G401 (cell line): ENCODE measurements at regions not wholly inside any gene's neighbourhood (a gene's known extent, or its start where the extent isn't known, plus 50 kb on each side); places are given as distances from the start of the nearest gene placed in this dataset.
"Not testable (repeated sequence)": the region's sequence is repeated elsewhere in the genome, so short reads cannot be mapped to it uniquely, and the experiment has no call there.

Experiments used
- DNase-seq: peaks from one replicate; pipeline ENCODE4 v3.0.0-alpha.2; 2015; ENCODE audit warnings: low spot score
- in situ Hi-C: cut with HindIII; loops from 2 replicates; pipeline ENCODE4 v1.10.0; 2016; ENCODE audit warnings: low sequenced_read_pairs, mixed read lengths

DNA sequence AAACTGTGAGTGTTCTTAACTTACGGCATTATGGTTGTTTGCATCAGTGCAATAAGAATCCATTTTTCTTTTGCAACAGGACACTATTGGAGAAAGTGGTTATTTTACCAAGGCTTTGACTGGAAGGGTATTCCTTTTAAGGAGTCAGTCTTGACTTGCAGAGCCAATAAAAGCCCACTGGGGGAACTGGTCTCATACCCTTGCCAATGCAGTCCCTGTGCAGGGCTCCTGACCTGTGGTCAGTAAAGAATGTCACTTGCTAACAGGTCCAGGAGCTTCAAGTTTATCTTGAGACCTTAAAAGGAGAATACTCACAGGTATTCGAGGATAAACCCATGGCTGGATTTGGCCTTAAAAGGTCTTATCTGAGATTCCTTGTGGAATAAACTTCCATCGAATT, 227.8 kb upstream of the GBE1 start:
- in situ Hi-C loops: no loop called here
- no peak for DNase-seq

DNA sequence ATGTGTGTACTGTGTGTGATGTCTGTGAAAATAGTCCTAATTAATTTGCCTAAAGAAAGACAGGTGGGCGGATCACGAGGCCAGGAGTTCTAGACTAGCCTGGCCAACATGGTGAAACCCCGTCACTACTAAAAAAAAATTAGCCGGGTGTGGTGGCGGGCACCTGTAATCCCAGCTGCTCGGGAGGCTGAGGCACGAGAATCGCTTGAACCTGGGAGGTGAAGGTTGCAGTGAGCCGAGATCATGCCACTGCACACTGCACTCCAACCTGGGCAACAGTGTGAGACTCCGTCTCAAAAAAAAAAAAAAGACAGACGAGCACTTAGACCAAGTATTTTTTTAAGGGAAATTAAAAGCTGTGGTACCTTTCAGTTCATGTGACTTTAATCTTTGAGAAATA, 226.0 kb upstream of the GBE1 start:
- in situ Hi-C loops, DNase-seq: not testable (repeated sequence)

DNA sequence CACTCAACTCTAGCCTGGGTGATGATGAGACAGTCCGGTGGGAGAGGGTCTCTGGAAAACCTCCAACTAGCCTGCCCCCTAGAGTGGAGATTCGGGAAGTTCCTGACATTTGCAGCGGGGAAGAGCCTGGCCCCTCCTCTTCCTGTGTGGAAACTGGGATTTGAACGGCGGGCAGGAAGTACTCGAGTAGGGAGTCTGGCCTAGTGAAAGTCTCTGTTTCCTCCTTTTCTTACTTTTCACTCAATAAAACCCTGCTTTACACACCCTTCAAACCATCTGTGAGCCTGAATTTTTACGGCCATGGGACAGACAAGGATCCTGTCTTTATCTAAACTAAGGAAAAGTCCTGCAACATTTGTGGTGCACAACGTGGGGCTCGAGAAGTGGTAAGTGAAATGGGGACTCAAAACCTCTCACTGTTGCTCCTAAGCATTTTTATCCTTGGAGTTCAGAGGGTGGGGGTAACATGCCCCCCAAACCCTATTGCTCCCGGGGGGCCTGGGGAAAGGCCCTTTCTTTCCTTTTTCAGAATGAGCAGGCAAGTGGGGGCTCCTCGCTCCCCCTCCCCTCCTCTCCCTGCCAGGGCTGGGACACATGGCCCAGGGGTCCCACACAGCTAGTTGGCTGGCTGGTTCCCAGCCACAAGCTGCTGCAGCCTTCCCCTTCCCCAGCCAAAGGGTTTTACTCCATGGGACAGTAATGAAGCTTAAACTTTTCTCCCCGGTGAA, 224.7 kb upstream of the GBE1 start:
- DNase-seq: no peak
- in situ Hi-C loops: no loop called here

DNA sequence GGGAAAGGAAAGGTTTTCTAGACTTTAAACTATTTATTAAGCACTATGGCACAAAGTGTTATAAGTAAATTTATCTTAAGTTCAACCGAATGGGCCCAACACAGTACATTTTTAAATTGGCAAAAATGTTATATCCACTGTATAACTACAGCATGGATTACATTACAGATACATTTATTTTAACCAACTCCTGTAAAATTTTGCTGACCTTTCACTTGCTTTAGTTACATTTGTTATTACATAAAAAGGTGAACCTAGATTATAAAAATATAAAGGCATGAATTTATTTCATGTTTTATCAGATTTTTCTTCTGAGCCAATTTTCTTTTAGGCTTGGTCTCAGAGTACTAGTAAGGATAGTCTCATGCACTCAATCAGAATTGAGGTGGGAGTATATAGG, 221.9 kb upstream of the GBE1 start:
- no peak for DNase-seq
- in situ Hi-C loops: no loop called here

DNA sequence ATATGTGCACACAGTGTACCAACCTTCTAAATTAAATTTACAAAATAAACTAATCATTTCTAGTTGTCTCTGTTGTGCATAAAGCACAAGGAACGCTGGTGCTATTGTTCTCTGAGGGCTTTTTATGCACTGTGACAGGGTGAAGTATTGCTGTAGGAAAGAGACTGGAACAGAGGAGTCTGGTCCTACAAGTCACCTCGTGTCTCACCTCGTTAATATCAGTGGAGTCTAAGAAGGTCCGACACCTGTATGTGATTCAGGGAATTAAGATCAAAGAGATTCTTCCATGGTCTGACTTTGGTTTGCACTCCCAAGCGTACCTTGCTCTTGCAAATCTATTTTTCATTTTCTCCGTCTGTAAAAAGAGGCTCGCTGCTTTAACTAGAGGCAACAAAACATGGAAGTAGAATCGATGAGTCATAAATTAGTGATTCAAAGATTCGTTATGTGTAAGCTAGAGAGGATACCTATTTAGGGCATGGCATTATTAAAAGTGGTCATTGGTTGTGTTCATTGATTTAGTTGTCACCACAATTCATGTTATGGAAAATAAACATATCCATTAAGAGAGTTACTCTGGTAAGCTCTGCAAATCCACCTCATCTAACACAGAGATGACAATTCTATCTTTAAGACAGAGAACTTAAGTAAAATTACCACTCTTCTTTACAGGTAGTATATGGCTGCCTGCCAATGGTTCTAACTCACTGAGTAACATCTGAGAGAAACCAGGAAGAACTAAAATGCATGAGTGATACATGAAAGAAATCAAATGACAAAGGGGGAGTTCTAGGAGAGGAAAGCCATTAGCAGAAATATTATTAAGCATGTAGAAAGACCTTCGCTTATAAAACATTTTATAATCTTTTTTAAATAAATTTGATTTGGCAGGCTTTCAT, 219.4 kb upstream of the GBE1 start:
- in situ Hi-C loops: no loop called here
- no peak for DNase-seq

DNA sequence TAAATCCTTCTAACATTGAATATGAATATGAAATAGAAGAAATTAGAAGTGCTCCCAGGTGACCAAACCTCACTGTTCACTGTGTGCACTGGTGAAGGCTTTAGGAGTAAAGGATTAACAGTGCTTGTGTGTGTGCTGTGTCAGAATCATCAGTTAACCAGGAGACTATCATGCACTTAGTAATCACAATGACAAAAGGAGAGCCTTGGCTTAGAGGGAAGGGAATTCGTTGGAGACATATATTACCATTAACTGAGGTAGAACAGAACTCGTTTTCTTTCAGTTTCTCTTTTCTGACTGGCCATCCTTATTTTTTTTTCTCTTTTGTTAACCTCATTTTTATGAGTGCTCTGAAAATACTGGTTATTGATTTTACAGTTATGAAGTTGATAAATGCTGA, 213.3 kb upstream of the GBE1 start:
- DNase-seq: no peak
- in situ Hi-C loops: no loop called here

DNA sequence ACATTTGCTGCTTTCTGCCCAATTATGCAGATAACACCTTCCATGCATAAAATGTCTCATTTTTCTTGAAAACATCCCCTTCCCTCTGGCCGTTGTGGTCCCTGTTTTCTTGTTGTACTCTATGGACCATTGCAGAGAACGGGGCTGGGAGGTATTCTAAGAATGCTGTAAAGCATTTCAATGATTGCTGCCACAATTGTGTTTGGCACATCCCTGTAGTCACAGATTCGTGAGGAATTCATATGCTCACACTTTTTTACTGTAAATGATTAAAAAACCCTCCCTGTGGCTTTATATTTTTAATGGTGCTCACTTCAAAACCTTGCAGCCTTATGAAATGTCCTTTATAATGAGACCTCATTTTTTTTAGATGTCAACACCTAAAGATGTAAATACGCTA, 207.2 kb upstream of the GBE1 start:
- no peak for DNase-seq
- in situ Hi-C loops: no loop called here

DNA sequence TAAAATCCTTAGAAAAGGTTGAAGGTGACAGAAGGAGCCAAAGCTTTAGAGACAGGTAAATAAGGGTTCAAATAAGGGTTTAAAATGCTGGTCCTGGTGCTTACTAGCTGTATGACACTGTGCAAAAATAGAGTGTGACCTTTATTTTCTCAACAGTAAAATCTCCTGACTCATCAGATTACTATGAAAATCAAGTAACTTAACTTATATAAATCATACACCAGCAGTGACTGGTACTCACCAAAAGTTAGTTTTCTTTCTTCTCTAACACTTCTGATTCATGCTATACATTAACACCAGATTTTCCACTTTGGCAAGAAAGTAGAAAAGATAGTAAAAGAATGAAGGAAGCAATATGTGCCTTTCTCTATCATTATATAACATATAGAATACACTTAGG, 205.9 kb upstream of the GBE1 start:
- in situ Hi-C loops: no loop called here

DNA sequence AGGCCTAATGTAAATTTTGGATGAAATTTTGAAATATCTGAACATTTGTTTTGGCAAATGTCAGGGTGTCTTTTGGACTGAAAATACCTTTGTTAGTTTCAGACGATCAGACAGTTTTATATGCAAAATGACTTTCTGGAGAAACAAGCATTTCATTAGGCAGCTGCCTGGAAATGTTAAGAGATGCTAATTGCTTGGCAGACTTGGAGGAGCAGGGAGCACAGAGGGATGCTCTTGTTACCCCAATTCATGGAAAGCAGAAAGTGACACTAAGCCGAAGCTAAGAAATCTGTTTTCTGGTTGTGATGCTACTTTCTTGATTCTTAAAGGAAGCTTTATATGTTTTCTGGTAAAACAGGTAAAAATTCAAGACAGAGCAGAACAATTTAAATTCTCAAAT, 204.3 kb upstream of the GBE1 start:
- in situ Hi-C loops: no loop called here

More for the DNA sequence above, 205.9 kb upstream of the GBE1 start:
- DNase-seq: no peak

DNA sequence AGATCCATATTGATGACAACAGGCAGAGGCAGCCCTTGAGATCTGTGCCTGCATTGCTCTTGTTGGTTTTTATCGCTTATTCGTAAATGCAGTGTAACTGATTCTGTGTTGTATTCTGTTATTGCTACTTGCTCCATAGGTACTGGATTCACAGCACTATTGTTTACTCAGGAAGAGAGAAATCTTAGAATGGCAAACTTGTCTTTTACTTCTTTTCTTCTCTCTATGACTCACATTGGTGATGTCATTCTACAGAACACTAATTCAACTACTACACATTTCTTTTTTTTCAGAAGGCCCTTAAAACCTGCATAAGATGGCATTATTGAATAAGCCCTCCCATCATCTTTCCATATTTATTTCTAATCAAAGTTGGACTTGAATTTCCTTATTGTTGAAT, 201.0 kb upstream of the GBE1 start:
- in situ Hi-C loops: no loop called here
- DNase-seq: no peak

More for the DNA sequence above, 204.3 kb upstream of the GBE1 start:
- DNase-seq: no peak

DNA sequence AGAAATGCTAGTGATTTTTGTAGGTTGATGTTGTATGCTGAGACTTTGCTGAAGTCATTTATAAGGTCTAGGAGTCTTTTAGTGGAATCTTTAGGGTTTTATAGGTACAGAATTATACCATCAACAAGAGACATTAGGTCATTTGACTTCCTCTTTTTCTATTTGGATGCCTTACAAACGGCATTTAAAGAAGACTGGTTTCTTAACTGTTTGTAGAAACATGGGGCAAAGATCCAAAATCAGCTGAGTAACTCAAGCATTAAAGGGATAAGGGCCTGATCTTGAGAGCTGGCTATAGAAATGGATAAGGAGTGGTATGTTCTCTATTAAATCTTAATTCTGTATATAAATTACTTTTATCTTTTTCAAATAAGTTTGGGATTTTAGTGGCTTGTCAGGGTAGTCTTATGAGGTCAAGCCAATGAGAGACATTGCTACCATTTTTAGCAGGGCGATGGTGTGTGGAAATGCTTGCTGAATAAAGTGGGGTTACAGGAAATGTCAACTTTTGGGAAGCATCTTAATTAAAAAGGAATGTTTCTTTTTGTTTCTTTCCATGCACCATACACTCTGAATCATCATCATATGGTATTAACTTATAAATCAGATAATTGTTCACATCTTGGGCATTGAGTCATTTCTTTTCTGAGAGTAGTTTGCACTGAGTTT, 197.7 kb upstream of the GBE1 start:
- DNase-seq: no peak
- in situ Hi-C loops: no loop called here

DNA sequence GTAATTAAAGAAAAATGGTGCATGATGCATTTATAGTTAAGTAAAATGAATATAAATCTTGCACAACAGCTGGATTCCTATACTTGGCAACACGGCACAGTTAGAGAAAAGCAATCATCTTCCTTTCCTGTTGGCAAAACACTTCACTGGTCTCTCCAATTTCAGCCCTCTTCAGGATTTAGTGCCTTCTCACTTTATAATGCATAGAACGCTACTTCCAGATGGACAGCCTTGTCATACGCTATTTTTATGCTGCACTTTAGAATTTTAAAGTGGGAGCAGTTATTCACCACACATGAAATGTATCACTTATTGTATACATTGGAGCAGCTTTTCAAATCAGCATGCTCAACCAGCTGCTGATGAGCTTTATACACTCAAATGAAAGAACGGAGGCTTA, 194.4 kb upstream of the GBE1 start:
- in situ Hi-C loops: no loop called here
- no peak for DNase-seq

DNA sequence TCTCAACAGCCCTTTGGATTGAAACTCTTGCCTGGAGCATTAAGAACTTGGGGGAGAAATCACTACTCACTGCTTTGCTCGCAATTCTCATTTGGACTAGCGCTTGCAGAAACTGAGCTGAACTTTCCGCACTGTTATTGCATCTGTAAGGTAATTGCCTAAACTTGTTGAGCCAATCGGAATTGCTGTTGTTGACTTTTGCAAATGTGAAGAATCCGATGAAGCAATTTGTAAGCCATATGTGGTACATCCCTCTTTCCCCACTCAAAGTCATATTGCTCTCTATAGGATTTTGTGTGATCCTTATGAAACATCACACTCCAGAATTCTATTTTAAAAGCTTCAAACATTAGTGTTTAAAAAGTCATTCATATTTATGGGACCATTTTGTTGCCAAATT, 191.7 kb upstream of the GBE1 start:
- DNase-seq: no peak
- in situ Hi-C loops: no loop called here

DNA sequence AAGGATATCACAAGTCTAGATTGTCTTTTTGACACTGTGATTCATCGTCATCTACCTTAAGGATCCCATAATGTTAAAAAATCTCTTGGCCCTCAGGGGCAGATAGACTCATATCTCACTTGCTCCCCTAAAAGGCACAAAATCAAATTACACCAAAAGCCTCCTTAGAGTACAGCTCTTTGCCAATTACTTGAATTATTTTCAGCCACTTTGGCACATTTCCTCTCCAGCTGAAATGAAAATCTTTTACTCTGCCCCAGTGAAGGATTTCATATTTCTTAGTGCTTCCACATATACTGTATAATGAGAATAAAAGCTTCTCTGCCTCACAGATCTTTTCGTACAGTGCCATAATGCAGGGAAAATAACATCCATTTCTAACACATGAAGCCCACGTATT, 190.7 kb upstream of the GBE1 start:
- in situ Hi-C loops: no loop called here

DNA sequence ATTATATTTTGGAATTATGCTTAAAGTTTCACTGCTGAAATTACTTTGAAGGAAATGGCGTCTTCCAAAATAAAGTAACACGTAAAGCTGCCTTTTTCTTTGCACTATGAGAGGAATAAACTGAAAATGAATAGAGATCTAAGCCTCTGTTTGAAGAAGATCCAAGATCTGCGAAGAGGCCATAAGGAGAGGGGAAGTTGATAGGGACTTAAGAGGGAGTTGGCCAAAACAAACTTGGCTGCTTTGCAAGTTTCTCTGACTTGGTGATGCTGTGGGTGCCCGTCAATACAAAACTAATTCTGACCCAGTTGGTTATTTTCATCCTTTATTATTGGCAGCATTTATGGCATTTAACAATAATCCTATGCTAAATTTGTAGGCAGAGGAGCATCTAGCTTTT, 190.2 kb upstream of the GBE1 start:
- in situ Hi-C loops: no loop called here
- no peak for DNase-seq

More for the DNA sequence above, 190.7 kb upstream of the GBE1 start:
- DNase-seq: no peak

DNA sequence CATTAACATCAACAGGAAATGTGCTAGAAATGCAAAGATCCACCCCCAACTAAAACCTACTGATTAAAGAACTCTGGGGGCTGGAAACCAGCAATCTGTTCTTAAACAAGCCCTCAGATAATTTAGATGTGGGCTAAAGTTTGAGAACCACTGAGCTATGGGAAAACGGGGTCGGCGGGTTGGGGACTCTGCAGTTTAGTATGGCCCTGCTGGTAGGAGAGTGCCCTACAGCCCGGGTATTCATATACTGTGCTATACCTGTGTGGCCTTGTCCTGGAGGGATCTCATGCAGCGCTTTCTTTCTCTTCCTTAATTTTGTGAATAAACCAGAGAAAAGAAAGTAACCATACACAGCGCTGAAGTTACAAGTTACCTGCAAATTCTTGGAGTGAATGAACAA, 189.7 kb upstream of the GBE1 start:
- DNase-seq: no peak
- in situ Hi-C loops: no loop called here

DNA sequence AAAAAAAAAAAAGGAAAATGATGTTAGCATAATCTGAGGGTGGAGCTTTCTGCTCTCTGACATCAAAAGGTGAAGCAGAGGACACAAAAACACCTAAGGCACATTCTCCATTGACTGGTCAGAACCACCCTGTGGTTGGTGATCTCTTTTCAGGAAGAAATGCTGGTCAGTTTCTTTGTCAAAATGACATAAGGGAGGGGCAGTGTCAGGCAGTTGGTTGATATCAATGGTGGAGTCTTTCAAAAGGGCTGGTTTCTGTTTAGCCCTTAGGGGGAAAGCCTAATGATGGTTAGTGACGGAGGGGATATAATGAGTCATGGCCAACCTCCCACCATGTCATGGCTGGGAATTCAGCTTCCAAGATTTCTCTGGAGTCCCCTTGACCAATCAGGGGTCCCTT, 185.9 kb upstream of the GBE1 start:
- in situ Hi-C loops: no loop called here
- DNase-seq: no peak

DNA sequence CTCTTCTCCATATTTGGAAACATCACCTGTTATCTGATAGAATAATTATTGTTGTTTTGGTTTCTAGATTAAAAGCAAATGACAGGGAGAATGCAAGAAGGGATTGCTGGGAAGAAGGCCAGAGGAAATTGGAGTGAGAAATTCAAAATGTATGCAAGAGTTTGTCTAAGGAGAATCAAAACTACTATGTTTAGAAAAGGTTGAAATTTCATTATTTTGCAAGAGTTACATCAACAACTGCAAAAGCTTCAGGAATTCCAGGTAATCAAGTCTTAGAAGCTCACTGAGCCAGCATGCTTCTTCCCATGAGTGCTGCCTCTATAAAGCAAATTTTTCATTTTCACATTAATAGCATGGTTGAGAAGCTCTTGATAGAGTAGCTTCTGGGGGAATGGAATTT, 177.2 kb upstream of the GBE1 start:
- DNase-seq: no peak
- in situ Hi-C loops: no loop called here

DNA sequence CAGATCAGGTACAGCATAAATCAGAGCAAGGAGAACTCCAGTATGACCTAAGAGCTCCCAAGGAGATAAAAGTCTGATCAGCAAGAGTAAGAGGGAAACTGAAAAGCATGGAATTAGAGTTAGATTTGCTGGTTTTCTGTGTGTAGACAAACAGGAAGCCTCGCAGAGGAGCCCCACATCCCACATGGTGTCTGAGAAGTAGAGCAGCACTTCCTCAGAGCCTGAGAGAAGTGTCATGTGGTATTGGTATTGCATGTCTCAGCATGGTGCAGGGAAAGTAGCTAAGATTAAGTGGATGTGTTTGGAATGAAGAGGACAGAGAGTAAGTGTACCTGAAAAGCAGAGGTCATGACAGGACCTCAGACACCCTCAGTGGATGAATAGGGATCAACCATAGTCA, 175.4 kb upstream of the GBE1 start:
- DNase-seq: no peak
- in situ Hi-C loops: no loop called here

DNA sequence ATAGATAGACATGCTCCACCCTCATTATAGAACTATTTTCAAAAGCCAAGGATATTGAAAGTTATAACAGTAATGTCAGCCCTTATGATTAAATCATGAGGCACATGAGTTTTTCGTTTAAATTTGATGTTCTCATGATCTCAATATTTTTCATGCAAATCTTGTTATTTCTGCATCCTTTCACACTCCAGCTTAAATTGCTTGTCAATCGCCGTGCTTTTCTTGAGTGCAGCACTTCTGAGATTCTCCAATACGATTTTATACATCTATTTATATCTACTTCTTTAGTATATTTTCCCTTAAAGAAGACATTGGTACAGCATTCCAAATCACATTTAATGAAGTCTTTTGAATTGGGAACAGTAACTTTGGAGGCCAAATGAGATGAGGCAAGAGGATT, 171.2 kb upstream of the GBE1 start:
- in situ Hi-C loops: no loop called here
- DNase-seq: no peak
